Endodermal cell (in vitro differentiated cells): ENCODE measurements at regions not wholly inside any gene's neighbourhood (a gene's known extent, or its start where the extent isn't known, plus 50 kb on each side); places are given as distances from the start of the nearest gene placed in this dataset.
A peak's percentile ranks its signal among the peaks of the same experiment; 100 is the strongest.

ENCODE experiments used
- DNase-seq: peaks from one replicate; pipeline ENCODE4 v3.0.0-alpha.2; 2017
- H3K27ac ChIP-seq: 2 replicates; pipeline ENCODE4 v1.5.1; 2013; ENCODE audit warnings: mild to moderate bottlenecking, low read depth, low read length, moderate library complexity
- H3K27me3 ChIP-seq: 2 replicates; pipeline ENCODE4 v1.6.1; 2013; ENCODE audit warnings: mild to moderate bottlenecking, low read length, moderate library complexity; ENCODE audit not compliant: insufficient read depth, control insufficient read depth, poor library complexity, severe bottlenecking
- H3K36me3 ChIP-seq: 2 replicates; pipeline ENCODE4 v1.7.0; 2013; ENCODE audit warnings: mild to moderate bottlenecking, low read length, moderate library complexity; ENCODE audit not compliant: control insufficient read depth, insufficient read depth
- H3K4me1 ChIP-seq: one replicate; pipeline ENCODE4 v1.7.0; 2013; ENCODE audit warnings: low read length; ENCODE audit not compliant: control insufficient read depth, insufficient read depth
- H3K4me3 ChIP-seq: 2 replicates; pipeline ENCODE4 v1.5.1; 2013; ENCODE audit warnings: mild to moderate bottlenecking, low read length, moderate library complexity
- H3K9ac ChIP-seq: 2 replicates; pipeline ENCODE4 v1.6.1; 2013; ENCODE audit warnings: mild to moderate bottlenecking, low read length, moderate library complexity; ENCODE audit not compliant: poor library complexity, severe bottlenecking; ENCODE audit errors: extremely low read depth
- H3K9me3 ChIP-seq: 2 replicates; pipeline ENCODE4 v1.6.1; 2013; ENCODE audit warnings: mild to moderate bottlenecking, low read length, moderate library complexity; ENCODE audit not compliant: control insufficient read depth
- H3K27ac Mint-ChIP-seq: 2 replicates; pipeline ENCODE4 v1.8.0; 2020; ENCODE audit warnings: mixed read lengths
- H3K27me3 Mint-ChIP-seq: 2 replicates; pipeline ENCODE4 v1.8.0; 2021; ENCODE audit warnings: mild to moderate bottlenecking, mixed read lengths; ENCODE audit not compliant: insufficient read depth
- H3K36me3 Mint-ChIP-seq: 2 replicates; pipeline ENCODE4 v1.8.0; 2020; ENCODE audit warnings: low read depth, mixed read lengths
- H3K4me1 Mint-ChIP-seq: 2 replicates; pipeline ENCODE4 v1.8.0; 2020; ENCODE audit warnings: mixed read lengths
- H3K4me3 Mint-ChIP-seq: 2 replicates; pipeline ENCODE4 v1.8.0; 2020; ENCODE audit warnings: mild to moderate bottlenecking, moderate library complexity, mixed read lengths
- H3K9me3 Mint-ChIP-seq: 2 replicates; pipeline ENCODE4 v1.8.0; 2020; ENCODE audit warnings: mild to moderate bottlenecking, mixed read lengths
- WGBS, 2 experiments: methylation state at CpG; one replicate each; pipeline versions ENCODE4 v1.1.5 to v1.1.7; 2013; ENCODE audit warnings: missing lambda C conversion rate in 2 of 2, mixed read lengths in 1 of 2; ENCODE audit not compliant: insufficient coverage in 1 of 2, insufficient read length in 1 of 2; 5-methylcytosine and 5-hydroxymethylcytosine counted together
- TF ChIP-seq, protein P1 (sequence below): fragments of 200-600 bp; sonication (generic); conservative IDR thresholded peaks from 2 replicates; pipeline ENCODE4 v1.5.0; 2021; ENCODE audit warnings: antibody characterized with exemption, mild to moderate bottlenecking

DNA sequence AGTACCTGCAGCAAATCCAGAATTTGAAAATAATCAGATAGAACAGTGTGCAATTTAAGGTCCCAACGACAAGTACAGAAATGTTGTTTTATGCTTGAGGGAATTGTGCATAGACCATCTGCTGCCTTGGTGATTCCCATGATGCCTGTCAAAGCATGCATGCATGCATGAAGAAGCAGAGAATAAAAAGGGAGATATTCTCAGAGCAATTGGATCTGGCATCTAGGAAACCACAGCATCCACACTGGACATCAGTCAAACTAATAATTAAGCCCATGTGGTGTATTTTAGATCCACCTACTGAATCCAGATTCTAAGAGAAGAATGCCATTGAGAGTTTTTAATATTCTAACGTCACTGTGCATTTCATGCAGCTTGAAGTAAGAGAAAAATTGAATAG, 361.2 kb downstream of the FSIP2 start:
- WGBS, 2 experiments: 73 to 93% methylated on average over 2 of the region's 2 CpGs
- H3K4me3 Mint-ChIP-seq: no peak overlapping the region
- H3K9ac ChIP-seq: no peak overlapping the region
- H3K36me3 ChIP-seq: no peaks in the 10 kb centered on the region
- TF ChIP-seq, protein P1, sequence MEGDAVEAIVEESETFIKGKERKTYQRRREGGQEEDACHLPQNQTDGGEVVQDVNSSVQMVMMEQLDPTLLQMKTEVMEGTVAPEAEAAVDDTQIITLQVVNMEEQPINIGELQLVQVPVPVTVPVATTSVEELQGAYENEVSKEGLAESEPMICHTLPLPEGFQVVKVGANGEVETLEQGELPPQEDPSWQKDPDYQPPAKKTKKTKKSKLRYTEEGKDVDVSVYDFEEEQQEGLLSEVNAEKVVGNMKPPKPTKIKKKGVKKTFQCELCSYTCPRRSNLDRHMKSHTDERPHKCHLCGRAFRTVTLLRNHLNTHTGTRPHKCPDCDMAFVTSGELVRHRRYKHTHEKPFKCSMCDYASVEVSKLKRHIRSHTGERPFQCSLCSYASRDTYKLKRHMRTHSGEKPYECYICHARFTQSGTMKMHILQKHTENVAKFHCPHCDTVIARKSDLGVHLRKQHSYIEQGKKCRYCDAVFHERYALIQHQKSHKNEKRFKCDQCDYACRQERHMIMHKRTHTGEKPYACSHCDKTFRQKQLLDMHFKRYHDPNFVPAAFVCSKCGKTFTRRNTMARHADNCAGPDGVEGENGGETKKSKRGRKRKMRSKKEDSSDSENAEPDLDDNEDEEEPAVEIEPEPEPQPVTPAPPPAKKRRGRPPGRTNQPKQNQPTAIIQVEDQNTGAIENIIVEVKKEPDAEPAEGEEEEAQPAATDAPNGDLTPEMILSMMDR: no peak
- H3K36me3 Mint-ChIP-seq: no peaks in the 10 kb centered on the region
- no peaks in the 10 kb centered on the region for H3K9me3 ChIP-seq
- H3K27me3 ChIP-seq: no peaks in the 10 kb centered on the region
- no peaks in the 10 kb centered on the region for H3K9me3 Mint-ChIP-seq
- H3K27ac ChIP-seq: peak overlapping the region; percentile 47
- peaks cover 5% of the 10 kb centered on the region for H3K4me1 Mint-ChIP-seq
- no peak overlapping the region for H3K27ac Mint-ChIP-seq
- no peak overlapping the region for H3K4me3 ChIP-seq
- no peaks in the 10 kb centered on the region for H3K4me1 ChIP-seq
- no peak for DNase-seq
- H3K27me3 Mint-ChIP-seq: no peaks in the 10 kb centered on the region

DNA sequence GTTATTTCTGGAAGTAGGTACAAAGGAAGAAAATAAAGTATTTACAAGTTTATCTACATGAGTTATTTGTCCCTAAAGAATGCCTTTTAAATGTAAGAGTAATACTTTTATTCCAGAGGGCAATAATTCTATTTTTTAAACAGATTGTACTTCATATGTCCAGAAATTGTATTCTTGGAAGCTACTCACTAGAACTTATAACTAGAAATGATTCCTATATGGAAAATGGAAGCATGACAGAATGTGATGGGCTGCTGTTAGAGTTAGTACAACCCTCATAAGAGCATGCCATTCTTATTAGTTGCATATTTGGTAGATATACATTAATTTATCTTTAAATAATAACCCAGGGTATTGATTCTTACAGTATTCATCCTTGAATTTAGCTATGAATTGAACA, 362.0 kb downstream of the FSIP2 start:
- Mint-ChIP-seq H3K4me3 (no peak overlapping the region), H3K9me3 (no peaks in the 10 kb centered on the region), H3K36me3 (no peaks in the 10 kb centered on the region), H3K4me1 (peaks cover 5% of the 10 kb centered on the region), H3K27me3 (no peaks in the 10 kb centered on the region), H3K27ac (no peak overlapping the region)
- Histone ChIP-seq H3K27ac (no peak overlapping the region), H3K9ac (no peak overlapping the region), H3K9me3 (no peaks in the 10 kb centered on the region), H3K4me3 (no peak overlapping the region), H3K36me3 (no peaks in the 10 kb centered on the region), H3K27me3 (no peaks in the 10 kb centered on the region), H3K4me1 (no peaks in the 10 kb centered on the region)
- no peak for DNase-seq
- TF ChIP-seq, protein P1: no peak

GRCh38 chr2:186101616-186102015, 363.0 kb downstream of the FSIP2 start:
- WGBS, 2 experiments: 87 to 100% methylated on average over 1 to 3 of the region's 3 CpGs
- H3K36me3 ChIP-seq: no peaks in the 10 kb centered on the region
- no peak overlapping the region for H3K27ac Mint-ChIP-seq
- H3K27me3 ChIP-seq: no peaks in the 10 kb centered on the region
- no peak for DNase-seq
- no peaks in the 10 kb centered on the region for H3K9me3 Mint-ChIP-seq
- H3K27ac ChIP-seq: no peak overlapping the region
- H3K9me3 ChIP-seq: no peaks in the 10 kb centered on the region
- H3K9ac ChIP-seq: no peak overlapping the region
- no peaks in the 10 kb centered on the region for H3K27me3 Mint-ChIP-seq
- H3K4me1 ChIP-seq: no peaks in the 10 kb centered on the region
- no peaks in the 10 kb centered on the region for H3K36me3 Mint-ChIP-seq
- H3K4me3 Mint-ChIP-seq: no peak overlapping the region
- no peak overlapping the region for H3K4me3 ChIP-seq
- TF ChIP-seq, protein P1: no peak
- peaks cover 5% of the 10 kb centered on the region for H3K4me1 Mint-ChIP-seq
